ENCODE measurements at regions not wholly inside any gene's neighbourhood (a gene's known extent, or its start where the extent isn't known, plus 50 kb on each side); places are given as distances from the start of the nearest gene placed in this dataset.

DNA sequence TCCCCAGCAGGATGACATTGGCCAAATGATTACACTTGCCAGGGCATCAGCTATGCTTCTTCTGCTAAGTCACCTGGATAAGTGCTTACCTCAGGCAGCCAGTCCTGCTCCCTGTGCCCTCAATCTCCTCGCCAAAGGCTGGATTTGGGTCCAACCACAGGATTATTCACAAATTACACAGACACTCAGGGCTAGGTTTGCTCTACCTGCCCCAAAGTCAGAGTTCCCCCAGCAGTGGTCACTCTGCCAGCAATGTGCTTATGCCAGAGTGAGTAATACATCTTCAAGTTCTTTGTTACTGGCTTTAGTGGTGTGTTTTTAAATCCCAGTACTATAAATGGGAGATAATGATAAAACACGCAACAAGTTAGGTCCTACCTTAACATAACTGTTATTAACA is 189.7 kb upstream of the SEMA3D start:
- no peaks in the 10 kb centered on the region for H3K79me2 ChIP-seq (ENCODE audit: insufficient read depth, low read length)
- no peaks in the 10 kb centered on the region for H3F3A ChIP-seq (ENCODE audit: insufficient read depth, low read length)
- no peak overlapping the region for H3K9ac ChIP-seq (ENCODE audit: low read length)
- H3K4me3 ChIP-seq (ENCODE audit: low read depth, low read length, poor library complexity, severe bottlenecking): no peak overlapping the region
- H3K9me3 ChIP-seq (ENCODE audit: low read length): no peaks in the 10 kb centered on the region
- H3K4me2 ChIP-seq (ENCODE audit: low read length): no peak overlapping the region
- H2AFZ ChIP-seq (ENCODE audit: low read length): no peak overlapping the region
- no peaks in the 10 kb centered on the region for H3K4me1 ChIP-seq (ENCODE audit: insufficient read depth, low read length, severe bottlenecking)
- TF ChIP-seq CTCF (IDR thresholded peaks at IDR 0.05; ENCODE audit: low read length) (no peak), EZH2 (IDR thresholded peaks at IDR 0.05; ENCODE audit: borderline replicate concordance, low read length) (no peak)
- no peaks in the 10 kb centered on the region for H3K36me3 ChIP-seq (ENCODE audit: insufficient read depth, low read length)
- H3K9me2 ChIP-seq (ENCODE audit: low read depth, low read length): no peaks in the 10 kb centered on the region
- no peaks in the 10 kb centered on the region for H3K27me3 ChIP-seq (ENCODE audit: insufficient read depth, low read length)
- H3K27ac ChIP-seq (ENCODE audit: low read depth, low read length, poor library complexity, severe bottlenecking): no peak overlapping the region
- no peaks in the 10 kb centered on the region for H4K20me1 ChIP-seq (ENCODE audit: insufficient read depth, low read length)

DNA sequence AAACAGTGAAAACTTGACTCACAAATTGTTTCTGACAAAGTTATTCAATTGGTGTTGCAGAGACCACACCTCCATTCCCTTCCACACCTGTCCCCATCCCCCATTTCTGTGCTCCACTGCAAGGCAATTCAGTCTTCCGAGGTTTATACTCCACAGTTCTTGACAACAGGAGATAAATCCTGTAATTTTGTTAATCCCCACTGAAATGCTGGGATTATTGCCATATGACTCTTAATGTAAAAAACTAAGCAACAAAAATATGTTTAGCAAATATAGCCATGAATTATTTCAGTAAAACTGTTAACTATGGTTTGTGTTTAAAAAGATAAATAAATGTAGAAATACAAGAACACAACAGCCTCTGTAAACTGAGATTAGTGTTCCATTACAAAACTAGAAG is 170.1 kb upstream of the SEMA3D start:
- Histone ChIP-seq H3K79me2 (ENCODE audit: insufficient read depth, low read length) (no peaks in the 10 kb centered on the region), H2AFZ (ENCODE audit: low read length) (no peak overlapping the region), H3K36me3 (ENCODE audit: insufficient read depth, low read length) (no peaks in the 10 kb centered on the region), H3F3A (ENCODE audit: insufficient read depth, low read length) (no peaks in the 10 kb centered on the region), H3K4me3 (ENCODE audit: low read depth, low read length, poor library complexity, severe bottlenecking) (no peak overlapping the region), H3K27ac (ENCODE audit: low read depth, low read length, poor library complexity, severe bottlenecking) (no peak overlapping the region), H3K27me3 (ENCODE audit: insufficient read depth, low read length) (no peaks in the 10 kb centered on the region), H3K4me1 (ENCODE audit: insufficient read depth, low read length, severe bottlenecking) (no peaks in the 10 kb centered on the region), H3K4me2 (ENCODE audit: low read length) (no peak overlapping the region), H4K20me1 (ENCODE audit: insufficient read depth, low read length) (no peaks in the 10 kb centered on the region), H3K9ac (ENCODE audit: low read length) (no peak overlapping the region), H3K9me2 (ENCODE audit: low read depth, low read length) (no peaks in the 10 kb centered on the region), H3K9me3 (ENCODE audit: low read length) (no peaks in the 10 kb centered on the region)
- TF ChIP-seq CTCF (IDR thresholded peaks at IDR 0.05; ENCODE audit: low read length) (no peak), EZH2 (IDR thresholded peaks at IDR 0.05; ENCODE audit: borderline replicate concordance, low read length) (no peak)

- no peak overlapping the region for H3K4me2 ChIP-seq (ENCODE audit: low read length)
- no peak overlapping the region for H3K9ac ChIP-seq (ENCODE audit: low read length)
- TF ChIP-seq CTCF (IDR thresholded peaks at IDR 0.05; ENCODE audit: low read length) (no peak), EZH2 (IDR thresholded peaks at IDR 0.05; ENCODE audit: borderline replicate concordance, low read length) (no peak)
- H3K27me3 ChIP-seq (ENCODE audit: insufficient read depth, low read length): no peaks in the 10 kb centered on the region
- no peaks in the 10 kb centered on the region for H3K79me2 ChIP-seq (ENCODE audit: insufficient read depth, low read length)
- no peaks in the 10 kb centered on the region for H3K9me3 ChIP-seq (ENCODE audit: low read length)
- H3K9me2 ChIP-seq (ENCODE audit: low read depth, low read length): no peaks in the 10 kb centered on the region
- H3K4me1 ChIP-seq (ENCODE audit: insufficient read depth, low read length, severe bottlenecking): no peaks in the 10 kb centered on the region
- no peaks in the 10 kb centered on the region for H3K36me3 ChIP-seq (ENCODE audit: insufficient read depth, low read length)
- H2AFZ ChIP-seq (ENCODE audit: low read length): no peak overlapping the region
- H3F3A ChIP-seq (ENCODE audit: insufficient read depth, low read length): no peaks in the 10 kb centered on the region
- no peak overlapping the region for H3K4me3 ChIP-seq (ENCODE audit: low read depth, low read length, poor library complexity, severe bottlenecking)
- no peaks in the 10 kb centered on the region for H4K20me1 ChIP-seq (ENCODE audit: insufficient read depth, low read length)
- no peak overlapping the region for H3K27ac ChIP-seq (ENCODE audit: low read depth, low read length, poor library complexity, severe bottlenecking)
These were observed 156.6 kb upstream of the SEMA3D start for GRCh38 chr7:85343484-85343883.

All from OCI-LY1 (cell line).